WERI-Rb-1 (cell line): ENCODE measurements at regions not wholly inside any gene's neighbourhood (a gene's known extent, or its start where the extent isn't known, plus 50 kb on each side); places are given as distances from the start of the nearest gene placed in this dataset.
A peak's percentile ranks its signal among the peaks of the same experiment; 100 is the strongest.

Experiments
- DNase-seq: peaks from one replicate; pipeline ENCODE4 v3.0.0-alpha.2; 2020
- H3K27ac ChIP-seq: fragments of 250-450 bp; sonication (Bioruptor Pico); 2 replicates; pipeline ENCODE4 v1.5.1; 2020; ENCODE audit warnings: mild to moderate bottlenecking, moderate library complexity
- H3K27me3 ChIP-seq: fragments of 250-450 bp; sonication (Bioruptor Pico); 2 replicates; pipeline ENCODE4 v1.5.1; 2021; ENCODE audit warnings: mild to moderate bottlenecking, low read depth, moderate library complexity; ENCODE audit not compliant: insufficient read depth, severe bottlenecking
- H3K36me3 ChIP-seq: fragments of 250-450 bp; sonication (Bioruptor Pico); 2 replicates; pipeline ENCODE4 v1.5.1; 2020; ENCODE audit warnings: mild to moderate bottlenecking, moderate library complexity
- H3K4me3 ChIP-seq: 2 replicates; pipeline ENCODE4 v1.5.1; 2011; ENCODE audit warnings: low read depth, mild to moderate bottlenecking, control low read depth, low read length
- H3K9me3 ChIP-seq: fragments of 250-450 bp; sonication (Bioruptor Pico); 2 replicates; pipeline ENCODE4 v1.5.1; 2021; ENCODE audit warnings: mild to moderate bottlenecking, moderate library complexity; ENCODE audit not compliant: severe bottlenecking
- CTCF ChIP-seq: IDR thresholded peaks from 2 replicates; pipeline ENCODE4 v1.5.1; 2011; ENCODE audit warnings: low read depth, mild to moderate bottlenecking, control low read depth, inconsistent platforms, low read length

- Histone ChIP-seq H3K9me3 (no peaks in the 10 kb centered on the region), H3K27ac (no peak overlapping the region), H3K27me3 (no peaks in the 10 kb centered on the region), H3K36me3 (no peaks in the 10 kb centered on the region), H3K4me3 (no peak overlapping the region)
- no peak for TF ChIP-seq CTCF
- DNase-seq, result no peak
Observed at GRCh38 chr3:176737480-176738110, 459.7 kb downstream of the TBL1XR1 start.

- Histone ChIP-seq H3K36me3 (no peaks in the 10 kb centered on the region), H3K4me3 (no peak overlapping the region), H3K27me3 (no peaks in the 10 kb centered on the region), H3K27ac (no peak overlapping the region), H3K9me3 (no peaks in the 10 kb centered on the region)
- no peak for TF ChIP-seq CTCF
- DNase-seq, result peak; percentile 9
Observed at GRCh38 chr3:176734146-176734545, 463.1 kb downstream of the TBL1XR1 start.

- H3K27me3 ChIP-seq, result no peaks in the 10 kb centered on the region
- H3K4me3 ChIP-seq, result no peak overlapping the region
- H3K9me3 ChIP-seq, result no peaks in the 10 kb centered on the region
- no peak overlapping the region for H3K27ac ChIP-seq
- DNase-seq, result no peak
- no peaks in the 10 kb centered on the region for H3K36me3 ChIP-seq
- no peak for TF ChIP-seq CTCF
Observed at GRCh38 chr3:176724394-176724759, 472.9 kb downstream of the TBL1XR1 start.

- no peak for DNase-seq
- Histone ChIP-seq H3K36me3 (no peaks in the 10 kb centered on the region), H3K4me3 (no peak overlapping the region), H3K27ac (no peak overlapping the region), H3K9me3 (no peaks in the 10 kb centered on the region), H3K27me3 (no peaks in the 10 kb centered on the region)
- TF ChIP-seq CTCF, result no peak
Observed at GRCh38 chr3:176723758-176724393, 473.4 kb downstream of the TBL1XR1 start.

GRCh38 chr3:176714034-176714433 is 483.2 kb downstream of the TBL1XR1 start:
- no peaks in the 10 kb centered on the region for H3K27me3 ChIP-seq
- DNase-seq, result no peak
- H3K9me3 ChIP-seq, result peaks cover 5% of the 10 kb centered on the region
- H3K36me3 ChIP-seq, result no peaks in the 10 kb centered on the region
- TF ChIP-seq CTCF, result no peak
- H3K4me3 ChIP-seq, result no peak overlapping the region
- H3K27ac ChIP-seq, result no peak overlapping the region

GRCh38 chr3:176712191-176712590 is 485.1 kb downstream of the TBL1XR1 start:
- DNase-seq, result no peak
- no peak for TF ChIP-seq CTCF
- Histone ChIP-seq H3K4me3 (no peak overlapping the region), H3K36me3 (no peaks in the 10 kb centered on the region), H3K27me3 (no peaks in the 10 kb centered on the region), H3K27ac (no peak overlapping the region; the same call in 1 of the 2 replicates), H3K9me3 (peaks cover 5% of the 10 kb centered on the region)
